RWPE2 (cell line): ENCODE measurements at regions not wholly inside any gene's neighbourhood (a gene's known extent, or its start where the extent isn't known, plus 50 kb on each side); places are given as distances from the start of the nearest gene placed in this dataset.

Experiments
- ATAC-seq: fragments of 200-7000 bp; cut with Tn5 transposase; 3 replicates; pipeline ENCODE4 v1.9.1; 2021; ENCODE audit warnings: low read depth
- DNase-seq: peaks from one replicate; pipeline ENCODE4 v3.0.0-alpha.2; 2020; ENCODE audit warnings: low spot score
- H3K27ac ChIP-seq: fragments of 450-650 bp; 2 replicates; pipeline ENCODE4 v1.5.1; 2017; ENCODE audit warnings: mild to moderate bottlenecking; ENCODE audit not compliant: poor library complexity, severe bottlenecking
- H3K27me3 ChIP-seq: fragments of 250-450 bp; sonication (Bioruptor Pico); 2 replicates; pipeline ENCODE4 v1.5.1; 2021; ENCODE audit warnings: mild to moderate bottlenecking, moderate library complexity; ENCODE audit not compliant: insufficient read depth, poor library complexity, severe bottlenecking
- H3K36me3 ChIP-seq: fragments of 250-450 bp; sonication (Bioruptor Pico); 2 replicates; pipeline ENCODE4 v1.5.1; 2020; ENCODE audit warnings: low read depth, mild to moderate bottlenecking, moderate library complexity
- H3K4me1 ChIP-seq: fragments of 250-450 bp; sonication (Bioruptor Pico); 2 replicates; pipeline ENCODE4 v1.5.1; 2021; ENCODE audit warnings: mild to moderate bottlenecking, moderate library complexity; ENCODE audit not compliant: insufficient read depth, poor library complexity, severe bottlenecking
- H3K4me3 ChIP-seq: fragments of 250-450 bp; sonication (Bioruptor Pico); 2 replicates; pipeline ENCODE4 v1.5.1; 2021; ENCODE audit warnings: mild to moderate bottlenecking, moderate library complexity; ENCODE audit not compliant: severe bottlenecking
- H3K9me3 ChIP-seq: fragments of 250-450 bp; sonication (Bioruptor Pico); 2 replicates; pipeline ENCODE4 v1.5.1; 2021; ENCODE audit warnings: mild to moderate bottlenecking, moderate library complexity; ENCODE audit not compliant: severe bottlenecking
- CTCF ChIP-seq: fragments of 450-650 bp; IDR thresholded peaks from one replicate; pipeline ENCODE4 v1.5.1; 2017; ENCODE audit warnings: mild to moderate bottlenecking, moderate library complexity; ENCODE audit not compliant: poor library complexity, severe bottlenecking

- no peak overlapping the region for H3K27ac ChIP-seq
- no peaks in the 10 kb centered on the region for H3K27me3 ChIP-seq
- no peaks in the 10 kb centered on the region for H3K36me3 ChIP-seq
- DNase-seq (no peak), ATAC-seq (no peak)
- TF ChIP-seq CTCF, result no peak
- H3K9me3 ChIP-seq, result no peaks in the 10 kb centered on the region
- H3K4me3 ChIP-seq, result no peak overlapping the region
- no peaks in the 10 kb centered on the region for H3K4me1 ChIP-seq
These were observed 323.4 kb downstream of the CSNK1G3 start for GRCh38 chr5:123835421-123835820.

- no peaks in the 10 kb centered on the region for H3K36me3 ChIP-seq
- H3K27me3 ChIP-seq, result no peaks in the 10 kb centered on the region
- H3K4me1 ChIP-seq, result no peaks in the 10 kb centered on the region
- DNase-seq (no peak), ATAC-seq (no peak)
- H3K4me3 ChIP-seq, result no peak overlapping the region
- H3K9me3 ChIP-seq, result no peaks in the 10 kb centered on the region
- no peak for TF ChIP-seq CTCF
- no peak overlapping the region for H3K27ac ChIP-seq
These were observed 318.6 kb downstream of the CSNK1G3 start for GRCh38 chr5:123830575-123830974.

GRCh38 chr5:123827811-123828210, 315.8 kb downstream of the CSNK1G3 start:
- ATAC-seq, result no peak
- TF ChIP-seq CTCF, result no peak
- H3K4me1 ChIP-seq, result no peaks in the 10 kb centered on the region
- H3K27ac ChIP-seq, result no peak overlapping the region
- H3K27me3 ChIP-seq, result no peaks in the 10 kb centered on the region
- no peaks in the 10 kb centered on the region for H3K9me3 ChIP-seq
- no peak for DNase-seq
- no peak overlapping the region for H3K4me3 ChIP-seq
- H3K36me3 ChIP-seq, result no peaks in the 10 kb centered on the region

GRCh38 chr5:123819833-123820232, 307.9 kb downstream of the CSNK1G3 start:
- Histone ChIP-seq H3K4me1 (no peaks in the 10 kb centered on the region), H3K27me3 (no peaks in the 10 kb centered on the region), H3K9me3 (no peaks in the 10 kb centered on the region), H3K27ac (no peak overlapping the region), H3K4me3 (no peak overlapping the region), H3K36me3 (no peaks in the 10 kb centered on the region)
- DNase-seq, result no peak
- ATAC-seq, result no peak
- TF ChIP-seq CTCF, result no peak

GRCh38 chr5:123819386-123819785, 307.4 kb downstream of the CSNK1G3 start:
- Histone ChIP-seq H3K4me1 (no peaks in the 10 kb centered on the region), H3K9me3 (no peaks in the 10 kb centered on the region), H3K36me3 (no peaks in the 10 kb centered on the region), H3K27ac (no peak overlapping the region), H3K27me3 (no peaks in the 10 kb centered on the region), H3K4me3 (no peak overlapping the region)
- ATAC-seq (no peak), DNase-seq (no peak)
- TF ChIP-seq CTCF, result no peak
